K562 (cell line): ENCODE measurements at regions not wholly inside any gene's neighbourhood (a gene's known extent, or its start where the extent isn't known, plus 50 kb on each side); places are given as distances from the start of the nearest gene placed in this dataset.

ENCODE experiments used
- ATAC-seq: fragments of 200-7000 bp; cut with Tn5 transposase; 3 replicates; pipeline ENCODE4 v1.9.1; 2020; ENCODE audit warnings: moderate library complexity
- BruUV-seq: library from RNA; stranded (reverse); fragments of 400-500 nt; replicated peaks from 2 replicates; lab custom pipeline; 2021; lab: Mats Ljungman, UMichigan
- CTCF ChIA-PET: fragments of 300-600 bp; formaldehyde crosslinking; extraction: SDS; loops from one replicate; lab custom pipeline; 2021; ENCODE audit warnings: low intra/inter-chr PET ratio; lab: Yijun Ruan, JAX
- POLR2A ChIA-PET: fragments of 300-600, 350-650 bp; sonication (Branson Sonifier 250); formaldehyde crosslinking; extraction: SDS; loops from one replicate; lab custom pipeline; 2021; ENCODE audit warnings: antibody characterized with exemption, inconsistent platforms; lab: Yijun Ruan, JAX
- DNase-seq, 4 experiments: peaks; one replicate each; pipeline versions ENCODE4 v3.0.0 to v3.0.0-alpha.2; 2011 to 2018; ENCODE audit warnings: low spot score in 3 of 4, mixed read lengths in 3 of 4; ENCODE audit errors: extremely low read depth in 1 of 4
- FAIRE-seq: peaks from 2 replicates; lab custom pipeline; 2011; peaks lifted over from hg19 to GRCh38; lab: Jason Lieb, UNC
- H2AFZ ChIP-seq: 2 replicates; pipeline ENCODE4 v1.6.0; 2011; ENCODE audit warnings: low read depth, low read length, control low read depth, inconsistent platforms
- H3K27ac ChIP-seq: fragments of 200-600 bp; 3 replicates; pipeline ENCODE4 v1.8.0; 2011; ENCODE audit warnings: low read depth, mild to moderate bottlenecking, control low read depth, inconsistent platforms, low read length, moderate library complexity, mixed read lengths; ENCODE audit errors: extremely low read depth
- H3K27me3 ChIP-seq, 2 experiments: fragments of 300-600 bp in 1 of 2; 2 replicates in 1 of 2; 3 replicates in 1 of 2; pipeline versions ENCODE4 v1.6.0 to v1.8.0; 2011; ENCODE audit warnings: inconsistent platforms in 2 of 2, low read length in 2 of 2, mild to moderate bottlenecking in 1 of 2, mixed read lengths in 1 of 2, moderate library complexity in 1 of 2; ENCODE audit not compliant: control insufficient read depth in 2 of 2, insufficient read depth in 2 of 2
- H3K36me3 ChIP-seq: fragments of 300-600 bp; 3 replicates; pipeline ENCODE4 v1.8.0; 2011; ENCODE audit warnings: mild to moderate bottlenecking, low read length, inconsistent platforms; ENCODE audit not compliant: control insufficient read depth, insufficient read depth
- H3K4me1 ChIP-seq, 2 experiments: fragments of 200-600 bp in 1 of 2; replicated peaks in 1 of 2; 2 replicates in 1 of 2; 3 replicates in 1 of 2; pipeline versions ENCODE4 v1.5.1 to v1.8.0; 2011; ENCODE audit warnings: inconsistent platforms in 2 of 2, low read length in 2 of 2, mild to moderate bottlenecking in 1 of 2, mixed read lengths in 1 of 2, moderate library complexity in 1 of 2; ENCODE audit not compliant: control insufficient read depth in 2 of 2, insufficient read depth in 2 of 2
- H3K4me2 ChIP-seq: 2 replicates; pipeline ENCODE4 v1.6.1; 2011; ENCODE audit warnings: low read length, control low read depth, inconsistent platforms, mixed read lengths; ENCODE audit not compliant: insufficient read depth
- H3K4me3 ChIP-seq: fragments of 200-600 bp; sonication (generic), shearing (Covaris generic); 2 replicates; pipeline ENCODE4 v1.5.1; 2016; ENCODE audit warnings: control low read depth, inconsistent platforms
- H3K79me2 ChIP-seq: fragments of 200-600 bp; 3 replicates; pipeline ENCODE4 v1.8.0; 2011; ENCODE audit warnings: low read length, inconsistent platforms; ENCODE audit not compliant: control insufficient read depth, insufficient read depth
- H3K9ac ChIP-seq, 2 experiments: 2 replicates each; pipeline versions ENCODE4 v1.6.0 to v1.6.1; 2011; ENCODE audit warnings: low read depth in 2 of 2, low read length in 2 of 2, control low read depth in 1 of 2, inconsistent platforms in 1 of 2, mild to moderate bottlenecking in 1 of 2, mixed read lengths in 1 of 2; ENCODE audit not compliant: insufficient read depth in 1 of 2
- H3K9me1 ChIP-seq: one replicate; pipeline ENCODE4 v1.6.0; 2011; ENCODE audit warnings: inconsistent platforms, mild to moderate bottlenecking, low read length, moderate library complexity; ENCODE audit not compliant: control insufficient read depth, insufficient read depth
- H3K9me3 ChIP-seq: replicated peaks from 2 replicates; pipeline ENCODE4 v1.5.1; 2011; ENCODE audit warnings: low read depth, low read length, inconsistent platforms; ENCODE audit not compliant: control insufficient read depth, insufficient read depth
- H4K20me1 ChIP-seq: replicated peaks from 2 replicates; pipeline ENCODE4 v1.6.1; 2011; ENCODE audit warnings: low read length, inconsistent platforms, mixed read lengths; ENCODE audit not compliant: control insufficient read depth, insufficient read depth
- CCNT2 ChIP-seq: IDR thresholded peaks from 2 replicates; pipeline ENCODE4 v1.6.1; 2011; ENCODE audit warnings: borderline replicate concordance, low read depth, mild to moderate bottlenecking, moderate library complexity, mixed read lengths, low read length; ENCODE audit not compliant: insufficient read length; ENCODE audit errors: extremely low read depth
- MEF2D ChIP-seq: conservative IDR thresholded peaks from 2 replicates; pipeline ENCODE4 v1.6.1; 2016; ENCODE audit warnings: low read depth, missing genetic modification characterization, missing compliant biosample characterization
- OTX1 ChIP-seq: fragments of 450-650 bp; formaldehyde crosslinking; IDR thresholded peaks from 2 replicates; pipeline ENCODE4 v1.4.0; 2022; ENCODE audit warnings: mild to moderate bottlenecking
- SMAD2 ChIP-seq: fragments of 150-350 bp; IDR thresholded peaks from 2 replicates; pipeline ENCODE4 v1.6.1; 2014; ENCODE audit warnings: low read depth, mild to moderate bottlenecking, low read length
- ZBTB34 ChIP-seq: fragments of 250-450 bp; sonication (Bioruptor Pico); IDR thresholded peaks from 2 replicates; pipeline ENCODE4 v1.8.0; 2021; ENCODE audit warnings: mild to moderate bottlenecking, moderate library complexity
- ZNF76 ChIP-seq: fragments of 250-450 bp; sonication (Bioruptor Pico); IDR thresholded peaks from 2 replicates; pipeline ENCODE4 v1.4.0; 2020; ENCODE audit warnings: mild to moderate bottlenecking, moderate library complexity, borderline replicate concordance
- ZNF780A ChIP-seq: fragments of 250-450 bp; sonication (Bioruptor Pico); IDR thresholded peaks from 2 replicates; pipeline ENCODE4 v1.5.0; 2021; ENCODE audit warnings: mild to moderate bottlenecking
- WGBS: fragments of 100-300 bp; shearing (Covaris generic); methylation state at CpG from one replicate; pipeline ENCODE4 v1.1.6; 2016; ENCODE audit warnings: low coverage, mixed read lengths; ENCODE audit not compliant: insufficient coverage; ENCODE audit errors: missing lambda C conversion rate; 5-methylcytosine and 5-hydroxymethylcytosine counted together
- in situ Hi-C: fragments of 300-500 bp; cut with MboI; formaldehyde crosslinking; loops from 4 replicates; pipeline ENCODE4 v1.15.0; 2018; ENCODE audit warnings: inconsistent platforms, mixed read lengths
- intact Hi-C: fragments of 100-400 bp; cut with micrococcal nuclease; formaldehyde crosslinking; loops from 2 replicates; pipeline ENCODE4 v1.14.2; 2022
- TF ChIP-seq, protein P1 (sequence below): fragments of 200-800 bp; sonication (Bioruptor generic); IDR thresholded peaks from 2 replicates; pipeline ENCODE4 v1.6.1; 2016; ENCODE audit warnings: missing genetic modification characterization, missing compliant biosample characterization

DNA sequence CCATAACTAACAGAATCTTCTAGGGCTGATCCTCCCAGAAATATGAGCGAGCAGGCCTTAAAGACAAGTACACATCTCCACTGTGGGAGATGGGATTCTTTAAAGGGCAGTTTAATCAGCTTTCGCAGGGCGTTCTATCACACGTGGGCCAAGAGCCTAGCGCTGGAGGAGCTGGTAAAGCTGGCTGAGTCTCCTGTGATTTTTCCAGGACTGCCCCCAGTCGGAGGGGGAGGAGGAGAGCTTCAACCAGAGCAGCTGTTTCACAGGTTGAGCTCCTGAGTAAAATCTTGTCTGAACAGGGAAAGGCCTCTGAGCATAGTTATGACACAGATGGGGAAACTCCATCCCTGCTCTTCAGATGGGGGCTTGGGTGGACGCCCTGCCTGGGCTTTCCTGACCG lies 87.0 kb downstream of the ZNF365 start (continued):
- no peak for TF ChIP-seq ZNF780A

- H3K4me3 ChIP-seq: no peak overlapping the region
- H3K79me2 ChIP-seq: no peaks in the 10 kb centered on the region
- H3K27ac ChIP-seq: no peak overlapping the region
- no peak overlapping the region for H3K9ac ChIP-seq
- ATAC-seq (no peak), FAIRE-seq (no peak), DNase-seq (no peak)
- no TSS peak for BruUV-seq
- TF ChIP-seq MEF2D (tag) (no peak), CCNT2 (no peak), SMAD2 (no peak)
- no peaks in the 10 kb centered on the region for H3K9me3 ChIP-seq
- H2AFZ ChIP-seq: no peak overlapping the region
- ChIA-PET CTCF (no interaction called here), POLR2A (no interaction called here)
- no peaks in the 10 kb centered on the region for H3K27me3 ChIP-seq
- in situ Hi-C loops: no loop called here
- WGBS: 0% methylated on average over 1 of the region's 1 CpG
- no peaks in the 10 kb centered on the region for H3K9me1 ChIP-seq
- no peaks in the 10 kb centered on the region for H3K4me1 ChIP-seq
- intact Hi-C loops: no loop called here
- no peak overlapping the region for H3K4me2 ChIP-seq
- no peaks in the 10 kb centered on the region for H3K36me3 ChIP-seq
- H4K20me1 ChIP-seq: no peaks in the 10 kb centered on the region
These were observed 88.3 kb downstream of the ZNF365 start for GRCh38 chr10:62462461-62462860.

GRCh38 chr10:62463364-62463763 lies 89.2 kb downstream of the ZNF365 start:
- H3K9me3 ChIP-seq: no peaks in the 10 kb centered on the region
- 3% methylated on average over 3 of the region's 3 CpGs for WGBS
- TF ChIP-seq ZBTB34 (CRISPR knock-in tag) (no peak), ZNF76 (CRISPR knock-in tag) (no peak), OTX1 (CRISPR knock-in tag) (no peak)
- TF ChIP-seq, protein P1, sequence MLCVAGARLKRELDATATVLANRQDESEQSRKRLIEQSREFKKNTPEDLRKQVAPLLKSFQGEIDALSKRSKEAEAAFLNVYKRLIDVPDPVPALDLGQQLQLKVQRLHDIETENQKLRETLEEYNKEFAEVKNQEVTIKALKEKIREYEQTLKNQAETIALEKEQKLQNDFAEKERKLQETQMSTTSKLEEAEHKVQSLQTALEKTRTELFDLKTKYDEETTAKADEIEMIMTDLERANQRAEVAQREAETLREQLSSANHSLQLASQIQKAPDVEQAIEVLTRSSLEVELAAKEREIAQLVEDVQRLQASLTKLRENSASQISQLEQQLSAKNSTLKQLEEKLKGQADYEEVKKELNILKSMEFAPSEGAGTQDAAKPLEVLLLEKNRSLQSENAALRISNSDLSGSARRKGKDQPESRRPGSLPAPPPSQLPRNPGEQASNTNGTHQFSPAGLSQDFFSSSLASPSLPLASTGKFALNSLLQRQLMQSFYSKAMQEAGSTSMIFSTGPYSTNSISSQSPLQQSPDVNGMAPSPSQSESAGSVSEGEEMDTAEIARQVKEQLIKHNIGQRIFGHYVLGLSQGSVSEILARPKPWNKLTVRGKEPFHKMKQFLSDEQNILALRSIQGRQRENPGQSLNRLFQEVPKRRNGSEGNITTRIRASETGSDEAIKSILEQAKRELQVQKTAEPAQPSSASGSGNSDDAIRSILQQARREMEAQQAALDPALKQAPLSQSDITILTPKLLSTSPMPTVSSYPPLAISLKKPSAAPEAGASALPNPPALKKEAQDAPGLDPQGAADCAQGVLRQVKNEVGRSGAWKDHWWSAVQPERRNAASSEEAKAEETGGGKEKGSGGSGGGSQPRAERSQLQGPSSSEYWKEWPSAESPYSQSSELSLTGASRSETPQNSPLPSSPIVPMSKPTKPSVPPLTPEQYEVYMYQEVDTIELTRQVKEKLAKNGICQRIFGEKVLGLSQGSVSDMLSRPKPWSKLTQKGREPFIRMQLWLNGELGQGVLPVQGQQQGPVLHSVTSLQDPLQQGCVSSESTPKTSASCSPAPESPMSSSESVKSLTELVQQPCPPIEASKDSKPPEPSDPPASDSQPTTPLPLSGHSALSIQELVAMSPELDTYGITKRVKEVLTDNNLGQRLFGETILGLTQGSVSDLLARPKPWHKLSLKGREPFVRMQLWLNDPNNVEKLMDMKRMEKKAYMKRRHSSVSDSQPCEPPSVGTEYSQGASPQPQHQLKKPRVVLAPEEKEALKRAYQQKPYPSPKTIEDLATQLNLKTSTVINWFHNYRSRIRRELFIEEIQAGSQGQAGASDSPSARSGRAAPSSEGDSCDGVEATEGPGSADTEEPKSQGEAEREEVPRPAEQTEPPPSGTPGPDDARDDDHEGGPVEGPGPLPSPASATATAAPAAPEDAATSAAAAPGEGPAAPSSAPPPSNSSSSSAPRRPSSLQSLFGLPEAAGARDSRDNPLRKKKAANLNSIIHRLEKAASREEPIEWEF: no peak

More at GRCh38 chr10:62463364-62463763, 89.2 kb downstream of the ZNF365 start:
- no TSS peak for BruUV-seq
- ChIA-PET POLR2A (no interaction called here), CTCF (no interaction called here)
- in situ Hi-C loops: no loop called here
- H3K36me3 ChIP-seq: no peaks in the 10 kb centered on the region
- H3K79me2 ChIP-seq: no peaks in the 10 kb centered on the region
- DNase-seq (no peak), FAIRE-seq (no peak), ATAC-seq (no peak)
- H3K4me1 ChIP-seq: no peaks in the 10 kb centered on the region
- H3K4me3 ChIP-seq: no peak overlapping the region
- H4K20me1 ChIP-seq: no peaks in the 10 kb centered on the region
- H3K9me1 ChIP-seq: no peaks in the 10 kb centered on the region
- H3K9ac ChIP-seq: no peak overlapping the region
- H3K27ac ChIP-seq: no peak overlapping the region
- intact Hi-C loops: no loop called here
- H3K4me2 ChIP-seq: no peak overlapping the region
- no peak overlapping the region for H2AFZ ChIP-seq
- no peaks in the 10 kb centered on the region for H3K27me3 ChIP-seq
